Fibroblast of lung (primary cell): ENCODE measurements at regions not wholly inside any gene's neighbourhood (a gene's known extent, or its start where the extent isn't known, plus 50 kb on each side); places are given as distances from the start of the nearest gene placed in this dataset.

Experiments used
- EZH2 ChIP-seq: IDR thresholded peaks from 2 replicates; pipeline ENCODE4 v1.5.1; 2012; ENCODE audit warnings: low read length, control low read depth, mild to moderate bottlenecking; ENCODE audit errors: missing control alignments
- TF ChIP-seq, protein P1 (sequence below), 2 donors: IDR thresholded peaks in 1 of 2; conservative IDR thresholded peaks in 1 of 2; 1 replicate in 1 of 2; 2 replicates in 1 of 2; pipeline ENCODE4 v1.5.1; 2011 to 2012; ENCODE audit warnings: low read length in 2 of 2, control low read depth in 1 of 2, inconsistent platforms in 1 of 2, low read depth in 1 of 2, mild to moderate bottlenecking in 1 of 2

DNA sequence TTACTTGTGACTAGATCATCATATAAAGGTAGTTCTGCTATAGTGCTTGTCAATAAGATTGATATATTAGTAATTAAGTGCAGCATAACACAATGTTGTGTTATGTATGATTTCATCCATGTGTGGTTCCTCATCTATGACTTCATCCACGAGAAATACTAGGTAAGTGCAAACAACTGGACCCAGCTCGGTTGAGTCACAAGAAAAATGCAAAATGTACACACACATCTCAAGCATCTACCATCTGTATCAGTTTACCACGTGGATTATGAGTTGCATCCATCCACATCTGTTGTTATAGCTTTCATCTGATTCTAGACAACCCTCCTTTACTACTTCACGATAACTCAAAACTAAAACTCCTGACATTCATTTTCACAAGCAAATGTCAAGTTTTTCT lies 517.0 kb upstream of the CITED2 start:
- TF ChIP-seq, protein P1, sequence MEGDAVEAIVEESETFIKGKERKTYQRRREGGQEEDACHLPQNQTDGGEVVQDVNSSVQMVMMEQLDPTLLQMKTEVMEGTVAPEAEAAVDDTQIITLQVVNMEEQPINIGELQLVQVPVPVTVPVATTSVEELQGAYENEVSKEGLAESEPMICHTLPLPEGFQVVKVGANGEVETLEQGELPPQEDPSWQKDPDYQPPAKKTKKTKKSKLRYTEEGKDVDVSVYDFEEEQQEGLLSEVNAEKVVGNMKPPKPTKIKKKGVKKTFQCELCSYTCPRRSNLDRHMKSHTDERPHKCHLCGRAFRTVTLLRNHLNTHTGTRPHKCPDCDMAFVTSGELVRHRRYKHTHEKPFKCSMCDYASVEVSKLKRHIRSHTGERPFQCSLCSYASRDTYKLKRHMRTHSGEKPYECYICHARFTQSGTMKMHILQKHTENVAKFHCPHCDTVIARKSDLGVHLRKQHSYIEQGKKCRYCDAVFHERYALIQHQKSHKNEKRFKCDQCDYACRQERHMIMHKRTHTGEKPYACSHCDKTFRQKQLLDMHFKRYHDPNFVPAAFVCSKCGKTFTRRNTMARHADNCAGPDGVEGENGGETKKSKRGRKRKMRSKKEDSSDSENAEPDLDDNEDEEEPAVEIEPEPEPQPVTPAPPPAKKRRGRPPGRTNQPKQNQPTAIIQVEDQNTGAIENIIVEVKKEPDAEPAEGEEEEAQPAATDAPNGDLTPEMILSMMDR (conservative IDR thresholded peaks at IDR 0.05 in 1 of 2, IDR thresholded peaks at IDR 0.05 in 1 of 2; ENCODE audit: low read depth in 1 of 2, low read length in 2 of 2): no peak
- TF ChIP-seq EZH2: no peak
